Vagina (tissue), 2 donors: ENCODE measurements at regions not wholly inside any gene's neighbourhood (a gene's known extent, or its start where the extent isn't known, plus 50 kb on each side); places are given as distances from the start of the nearest gene placed in this dataset.

ENCODE experiments used
- CTCF ChIP-seq, 3 experiments: fragments of 450-650 bp in 2 of 3; fragments of 200-600 bp in 1 of 3; sonication (generic) in 1 of 3; IDR thresholded peaks; one replicate each; pipeline ENCODE4 v1.5.1; 2017 to 2019; ENCODE audit warnings: antibody characterized with exemption in 3 of 3, mild to moderate bottlenecking in 2 of 3, moderate library complexity in 2 of 3
- POLR2A ChIP-seq, 2 donors: fragments of 450-650 bp; IDR thresholded peaks; one replicate each; pipeline ENCODE4 v1.6.1; 2017; ENCODE audit warnings: antibody characterized with exemption in 2 of 2, mild to moderate bottlenecking in 2 of 2, moderate library complexity in 2 of 2

GRCh38 chr19:30752876-30753275, 380.7 kb downstream of the ZNF536 start:
- TF ChIP-seq CTCF (IDR thresholded peaks at IDR 0.05), result no peak
- TF ChIP-seq POLR2A (IDR thresholded peaks at IDR 0.05), result no peak
